ENCODE measurements at regions not wholly inside any gene's neighbourhood (a gene's known extent, or its start where the extent isn't known, plus 50 kb on each side); places are given as distances from the start of the nearest gene placed in this dataset.

GRCh38 chr6:8275667-8276066 is 159.7 kb downstream of the SLC35B3 start:
- no peak for DNase-seq

DNA sequence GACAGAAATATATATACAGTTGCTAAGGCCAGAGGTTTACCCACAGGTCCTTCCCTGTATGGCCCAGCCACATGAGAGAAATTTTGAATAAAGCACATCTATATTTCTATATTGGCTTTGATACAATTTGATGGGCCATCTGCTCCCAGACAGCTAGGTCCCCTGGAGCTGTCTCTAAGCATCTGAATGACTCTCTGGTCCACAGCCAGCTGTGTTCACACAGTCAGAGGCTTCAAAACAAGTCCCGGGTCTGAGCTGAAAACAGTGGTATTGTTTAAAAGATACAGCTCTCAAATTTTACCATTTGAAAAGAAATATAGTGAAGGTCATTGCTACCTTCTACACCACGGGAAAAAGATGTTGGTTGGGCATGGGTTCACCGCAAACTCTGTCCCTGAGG is 161.1 kb downstream of the SLC35B3 start:
- DNase-seq = no peak

DNA sequence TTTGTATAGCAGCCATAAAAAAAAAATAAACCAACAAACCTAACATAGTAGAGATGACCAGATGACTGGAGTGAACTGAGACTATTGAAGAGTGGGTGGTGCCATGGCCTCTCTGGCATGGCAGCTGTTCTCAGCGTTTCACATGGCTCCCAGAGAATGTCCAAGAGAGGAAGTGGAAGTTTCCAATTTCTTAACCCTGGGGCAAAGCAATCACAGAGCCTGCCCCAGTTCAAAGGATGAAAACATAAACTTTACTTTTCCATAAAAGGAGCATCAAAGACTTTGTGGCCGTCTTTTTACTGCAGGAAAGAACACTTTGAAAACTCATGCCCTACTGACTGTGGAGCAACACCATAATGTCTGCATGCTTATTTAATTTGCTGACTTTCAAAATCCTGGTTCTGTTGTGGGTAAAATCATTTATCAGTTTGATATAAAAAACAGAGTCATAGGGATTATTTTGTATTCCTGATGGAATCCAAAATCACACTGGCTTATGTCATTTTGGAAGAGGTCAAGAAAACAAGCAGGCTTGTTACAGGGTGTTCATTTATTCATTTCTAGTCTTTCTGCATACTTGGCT is 165.4 kb downstream of the SLC35B3 start:
- no peak for DNase-seq

DNA sequence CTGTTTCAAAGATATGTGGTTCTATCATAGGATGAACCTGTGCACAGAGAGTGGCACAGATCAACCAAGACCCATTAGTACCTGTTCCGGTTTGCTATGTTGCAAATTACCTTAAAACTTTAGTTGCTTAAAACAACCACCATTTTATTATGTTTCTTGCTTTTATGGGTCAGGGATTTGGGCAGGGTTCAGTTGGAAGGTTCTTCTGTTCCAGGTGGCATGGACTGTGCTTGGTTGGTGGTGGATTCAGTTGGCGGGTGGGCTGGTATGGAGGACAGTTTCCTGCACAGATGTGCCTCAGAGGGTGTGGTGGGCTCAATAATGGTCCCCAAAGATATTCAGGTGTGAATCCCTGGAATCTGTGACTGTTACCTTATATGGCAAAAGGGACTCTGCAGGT is 166.3 kb downstream of the SLC35B3 start:
- no peak for DNase-seq

GRCh38 chr6:8268606-8269005 is 166.3 kb upstream of the EEF1E1 start:
- no peak for DNase-seq

- no peak for DNase-seq
Measured at GRCh38 chr6:8268156-8268555, 165.8 kb upstream of the EEF1E1 start.

DNA sequence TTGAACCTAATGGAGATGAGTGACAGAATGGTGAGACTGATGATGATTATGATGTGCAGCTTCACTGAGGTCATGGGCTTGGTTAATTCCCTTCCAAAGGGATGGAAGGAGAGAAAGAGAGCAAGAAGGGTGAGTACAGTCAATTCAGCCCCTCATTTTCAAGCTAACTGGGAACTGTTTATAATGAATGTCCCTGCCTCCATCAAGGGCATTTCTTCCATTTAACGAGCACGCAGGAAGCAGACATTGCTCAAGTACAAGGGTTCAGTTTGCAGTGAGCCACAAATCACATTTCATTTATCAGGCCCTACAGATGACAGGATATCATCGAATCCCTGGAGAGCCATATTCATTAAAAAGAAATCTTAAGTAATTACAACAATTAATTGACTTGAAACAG is 158.3 kb upstream of the EEF1E1 start:
- DNase-seq = no peak

DNA sequence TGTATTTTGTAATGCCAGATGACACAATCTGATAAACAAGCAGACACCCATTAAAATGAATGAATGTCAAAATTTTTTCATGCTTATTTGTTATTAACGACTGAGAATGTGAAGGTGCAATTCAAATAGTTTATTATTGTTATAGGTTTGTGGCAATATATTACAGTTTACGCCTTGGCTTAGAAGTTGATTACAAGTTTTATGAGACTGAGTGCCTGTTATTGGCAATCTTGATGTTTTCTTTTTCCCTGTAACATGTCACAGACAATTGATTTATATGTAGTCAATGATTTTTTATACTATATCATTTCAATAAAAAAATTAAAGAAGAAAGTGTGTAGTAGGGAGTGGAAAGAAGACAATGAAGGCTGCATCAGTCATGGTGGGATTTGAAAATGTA is 144.1 kb upstream of the EEF1E1 start:
- DNase-seq = no peak

GRCh38 chr6:8245726-8246125 is 143.4 kb upstream of the EEF1E1 start:
- DNase-seq = no peak

- DNase-seq = no peak
Measured at GRCh38 chr6:8243475-8243874, 141.1 kb upstream of the EEF1E1 start.

DNA sequence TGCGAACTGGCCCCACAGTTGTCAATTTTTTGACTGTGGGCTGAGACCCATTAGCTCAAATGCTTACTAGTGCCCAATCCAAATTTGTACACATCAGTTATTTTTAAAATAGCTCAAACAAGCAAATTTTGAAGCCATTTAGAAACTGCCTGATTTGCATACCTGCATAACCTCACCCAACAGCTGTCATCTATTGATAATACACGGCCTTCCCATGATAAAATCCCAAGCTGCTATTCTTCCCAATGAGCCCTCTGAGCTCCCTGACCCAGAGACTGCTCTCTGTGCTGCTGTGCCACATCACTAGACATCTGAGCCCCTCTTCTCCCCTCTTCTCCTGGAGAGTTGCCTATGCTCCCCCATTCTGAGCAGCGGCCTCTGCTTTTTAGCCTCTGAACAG is 140.5 kb upstream of the EEF1E1 start:
- no peak for DNase-seq

- DNase-seq = no peak
Measured at GRCh38 chr6:8240301-8240700, 138.0 kb upstream of the EEF1E1 start.

DNA sequence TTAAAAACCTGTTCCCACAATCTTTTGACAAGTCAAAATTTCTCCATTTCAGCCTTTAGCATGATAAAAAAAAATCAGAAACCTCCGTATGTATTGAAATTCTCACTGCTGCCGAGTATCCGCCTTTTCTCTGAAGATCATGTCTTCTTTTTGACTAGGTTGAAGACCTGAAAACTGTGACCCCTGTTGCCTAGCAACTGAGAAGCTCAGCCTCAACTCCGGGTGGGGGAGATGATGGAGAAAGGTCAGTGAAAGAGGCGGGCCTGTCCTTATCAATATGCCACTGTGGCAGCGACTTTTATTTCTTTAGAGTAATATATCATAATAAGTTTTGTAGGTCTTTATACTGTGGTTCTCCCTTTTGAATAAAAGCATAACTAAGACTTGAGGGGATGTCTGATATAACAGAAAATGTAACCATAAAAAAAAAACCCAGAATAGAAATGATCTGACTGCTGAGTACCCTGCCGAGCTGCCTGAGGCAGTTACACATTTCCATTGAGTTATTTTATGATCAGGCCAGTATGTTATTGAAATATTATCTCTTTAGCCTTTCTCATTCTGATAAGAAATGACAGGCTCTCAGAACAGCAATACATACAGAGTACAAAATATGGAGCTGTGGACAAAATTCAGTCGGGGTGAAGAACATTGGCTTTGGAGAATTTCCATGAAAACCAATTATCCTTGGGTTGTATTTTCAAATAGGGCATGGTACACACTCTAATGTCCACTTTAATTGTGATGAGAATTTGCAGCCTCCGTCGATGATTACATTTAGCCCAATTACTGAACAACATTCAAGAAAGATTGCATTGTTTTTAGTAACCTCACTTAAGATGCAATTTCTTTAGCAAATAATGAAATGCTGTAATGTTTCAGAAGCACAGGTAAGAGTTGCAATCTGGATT is 136.7 kb upstream of the EEF1E1 start:
- no peak for DNase-seq

DNA sequence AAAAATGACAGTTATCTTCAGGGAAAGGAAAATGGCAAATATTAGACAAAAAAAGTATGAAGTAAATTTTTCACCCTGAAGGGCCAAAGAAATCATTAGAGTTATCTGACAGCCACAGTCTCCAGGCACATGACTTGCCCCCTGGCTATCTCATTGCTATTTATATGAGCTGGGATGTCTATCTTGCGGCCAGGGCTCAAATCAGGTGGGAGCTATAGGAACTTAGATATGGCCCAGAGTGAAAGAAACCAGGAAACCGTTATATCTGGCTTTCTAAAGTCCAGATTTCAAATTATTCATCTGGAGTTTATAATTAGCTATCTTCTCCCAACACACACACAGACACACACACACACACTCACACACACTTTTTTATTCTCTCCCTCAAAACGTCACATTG is 135.3 kb upstream of the EEF1E1 start:
- no peak for DNase-seq

- DNase-seq = no peak
Measured at GRCh38 chr6:8236956-8237355, 134.6 kb upstream of the EEF1E1 start.

- DNase-seq = no peak
Measured at GRCh38 chr6:8234321-8234720, 132.0 kb upstream of the EEF1E1 start.

DNA sequence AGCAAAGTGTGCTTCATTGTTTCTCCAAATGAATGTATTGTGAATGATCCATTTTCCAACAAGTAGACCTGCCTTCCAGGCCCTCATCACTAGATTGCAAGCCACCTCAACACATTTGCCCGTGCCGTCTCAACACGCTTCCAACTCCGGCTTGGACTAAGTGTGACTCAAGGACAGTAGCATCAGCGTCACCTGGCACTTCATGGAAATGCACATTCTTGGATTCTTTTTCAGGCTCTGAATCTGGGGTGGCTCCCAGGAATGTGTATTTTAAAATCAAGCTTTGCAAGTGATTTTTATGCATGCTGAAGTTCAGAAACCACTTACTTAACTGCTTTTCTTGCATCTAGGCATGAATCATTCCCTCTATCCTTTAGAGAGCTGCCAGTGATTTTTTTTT is 129.6 kb upstream of the EEF1E1 start:
- no peak for DNase-seq

DNA sequence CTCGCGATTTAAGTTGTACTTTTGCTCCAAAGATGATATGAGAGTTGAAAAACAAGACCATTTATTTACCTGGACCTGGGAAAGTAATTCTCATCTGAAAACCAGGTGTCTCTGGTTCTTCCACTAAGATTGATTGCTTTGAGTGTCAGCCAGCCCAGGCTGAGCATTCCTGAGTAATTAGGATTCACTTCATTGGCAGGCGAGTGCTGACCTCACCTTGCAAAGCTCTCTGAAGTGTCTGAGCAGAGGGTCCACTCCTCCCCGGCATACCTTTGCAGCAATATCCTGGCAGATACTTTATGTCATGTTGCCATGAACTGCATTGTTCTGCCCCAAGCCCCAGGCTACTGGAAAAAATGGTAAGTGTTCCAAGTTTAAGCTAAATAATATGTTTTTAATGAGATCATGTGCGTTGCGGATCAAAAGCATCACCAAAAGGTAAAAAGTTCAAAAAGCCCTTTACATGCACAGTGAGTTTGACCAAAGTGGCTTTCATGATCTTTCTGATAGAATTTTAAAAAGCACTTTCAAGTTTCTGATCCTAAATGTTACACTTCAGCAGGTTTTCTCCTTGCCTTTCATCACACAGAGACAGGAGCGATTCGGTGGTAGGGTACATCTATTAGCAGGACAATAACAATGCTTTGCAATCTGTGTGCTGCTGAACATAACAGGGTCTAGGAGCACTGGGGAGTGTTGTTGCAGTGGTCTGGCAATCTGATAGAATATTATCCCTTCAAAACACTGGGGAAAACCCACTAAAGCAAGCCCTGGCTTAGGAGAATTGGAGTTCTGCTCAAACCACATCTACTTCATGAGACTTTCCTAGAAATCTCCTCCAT is 127.8 kb upstream of the EEF1E1 start:
- no peak for DNase-seq

DNA sequence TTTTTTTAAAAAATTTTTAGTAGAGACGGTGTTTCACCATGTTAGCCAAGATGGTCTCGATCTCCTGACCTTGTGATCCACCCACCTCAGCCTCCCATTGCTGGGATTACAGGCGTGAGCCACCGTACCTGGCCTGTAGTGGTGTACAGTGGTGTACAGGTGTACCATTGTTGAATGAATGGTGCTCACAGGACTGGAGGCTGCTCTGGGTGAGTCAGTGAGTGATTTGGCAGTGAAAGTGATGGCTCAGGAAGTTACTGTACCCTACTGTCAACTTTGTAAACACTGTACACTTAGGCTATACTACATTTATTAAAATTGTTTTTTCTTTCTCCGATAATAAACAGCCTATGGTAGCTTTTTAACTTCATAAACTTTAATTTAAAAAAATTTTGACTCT is 122.8 kb upstream of the EEF1E1 start:
- no peak for DNase-seq

DNA sequence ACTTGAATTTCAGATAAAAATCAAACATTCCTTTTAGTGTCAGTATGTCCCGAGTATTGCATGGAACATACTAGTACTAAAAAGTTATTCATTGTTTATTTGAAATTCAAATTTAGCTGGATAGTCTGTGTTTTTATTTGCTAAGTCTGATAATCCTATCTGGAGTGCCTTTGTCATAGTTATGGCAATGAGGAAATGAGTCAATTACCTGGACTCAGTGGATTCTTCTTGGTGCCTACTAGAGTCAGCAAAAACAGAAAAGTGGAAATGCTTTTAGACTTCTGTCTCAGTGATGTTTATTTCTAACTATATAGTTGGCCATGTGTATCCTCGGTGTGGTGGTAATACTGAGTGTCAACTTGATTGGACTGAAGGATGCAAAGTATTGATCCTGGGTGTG is 121.3 kb upstream of the EEF1E1 start:
- no peak for DNase-seq

GRCh38 chr6:8219352-8219943 is 117.1 kb upstream of the EEF1E1 start:
- DNase-seq = peak; percentile 9 to 40

DNA sequence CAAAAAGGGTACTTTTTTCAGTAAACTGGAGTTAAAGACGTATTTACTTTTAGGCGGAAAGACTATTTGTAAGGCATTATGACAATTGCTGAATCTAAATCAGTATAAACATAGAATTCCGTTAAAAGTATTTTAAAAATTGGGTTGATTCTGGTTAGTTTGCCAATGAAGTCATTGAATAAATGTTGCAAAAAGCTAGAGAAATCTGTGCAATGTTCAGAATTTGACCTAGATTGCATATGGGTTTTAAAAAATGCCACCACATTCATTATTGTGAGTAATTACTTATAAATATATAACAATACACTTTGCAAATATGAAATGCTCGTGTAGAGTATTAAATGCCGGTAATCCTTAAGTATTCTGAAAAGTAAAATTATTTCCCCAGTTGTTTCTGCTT is 116.5 kb upstream of the EEF1E1 start:
- no peak for DNase-seq

- DNase-seq = no peak
Measured at GRCh38 chr6:8215631-8216030, 113.3 kb upstream of the EEF1E1 start.

Data from activated CD4-positive, alpha-beta T cell treated with anti-CD3 and anti-CD28 coated beads, Interleukin-2, amount 50 U/mL, for 48 hours (primary cell).